Endothelial cell of umbilical vein (primary cell): ENCODE measurements at regions not wholly inside any gene's neighbourhood (a gene's known extent, or its start where the extent isn't known, plus 50 kb on each side); places are given as distances from the start of the nearest gene placed in this dataset.

Experiments used
- BruUV-seq: library from RNA; stranded (reverse); fragments of 400-500 nt; replicated peaks from 2 replicates; lab custom pipeline; 2021; lab: Mats Ljungman, UMichigan
- CTCF ChIA-PET: fragments of 300-600, 350-600 bp; sonication (Branson Sonifier 250); formaldehyde crosslinking; loops from one replicate; lab custom pipeline; 2021; ENCODE audit warnings: antibody characterized with exemption, inconsistent platforms; lab: Charles Lee
- POLR2A ChIA-PET: fragments of 300-600, 350-600 bp; sonication (Branson Sonifier 250); formaldehyde crosslinking; loops from one replicate; lab custom pipeline; 2021; ENCODE audit warnings: antibody characterized with exemption, inconsistent platforms; lab: Charles Lee
- DNase-seq: peaks from one replicate; pipeline ENCODE4 v3.0.0-alpha.2; 2011; ENCODE audit warnings: low read depth, low spot score
- FAIRE-seq: peaks from 2 replicates; lab custom pipeline; 2011; peaks lifted over from hg19 to GRCh38; lab: Jason Lieb, UNC
- H2AFZ ChIP-seq: 2 replicates; pipeline ENCODE4 v1.6.0; 2012; ENCODE audit warnings: low read depth, low read length, control low read depth, inconsistent platforms
- H3K27ac ChIP-seq: 2 replicates; pipeline ENCODE4 v1.5.1; 2011; ENCODE audit warnings: low read depth, mild to moderate bottlenecking, control low read depth, low read length, moderate library complexity; ENCODE audit not compliant: insufficient read depth
- H3K27me3 ChIP-seq, 2 experiments: 2 replicates each; pipeline versions ENCODE4 v1.6.0 to v1.6.1; 2011; ENCODE audit warnings: low read length in 2 of 2, mixed read lengths in 1 of 2; ENCODE audit not compliant: control insufficient read depth in 2 of 2, insufficient read depth in 2 of 2
- H3K36me3 ChIP-seq, 2 experiments: 2 replicates in 1 of 2; 3 replicates in 1 of 2; pipeline ENCODE4 v1.5.1; 2011; ENCODE audit warnings: low read length in 2 of 2, mild to moderate bottlenecking in 1 of 2, moderate library complexity in 1 of 2; ENCODE audit not compliant: control insufficient read depth in 2 of 2, insufficient read depth in 2 of 2; ENCODE audit errors: extremely low read depth in 1 of 2
- H3K4me1 ChIP-seq: 3 replicates; pipeline ENCODE4 v1.5.1; 2011; ENCODE audit warnings: mild to moderate bottlenecking, low read length; ENCODE audit not compliant: control insufficient read depth, insufficient read depth; ENCODE audit errors: extremely low read depth
- H3K4me2 ChIP-seq: 2 replicates; pipeline ENCODE4 v1.6.1; 2011; ENCODE audit warnings: low read length, control low read depth, mixed read lengths; ENCODE audit not compliant: insufficient read depth
- H3K4me3 ChIP-seq, 3 experiments: fragments of 200-600 bp in 1 of 3; sonication (generic), shearing (Covaris generic) in 1 of 3; replicated peaks in 1 of 3; 2 replicates each; pipeline ENCODE4 v1.5.1; 2011 to 2016; ENCODE audit warnings: control low read depth in 3 of 3, low read length in 3 of 3, mild to moderate bottlenecking in 2 of 3, inconsistent platforms in 1 of 3, low read depth in 1 of 3, moderate library complexity in 1 of 3; ENCODE audit not compliant: insufficient read depth in 1 of 3
- H3K79me2 ChIP-seq: 2 replicates; pipeline ENCODE4 v1.6.0; 2012; ENCODE audit warnings: low read length, inconsistent platforms; ENCODE audit not compliant: control insufficient read depth, insufficient read depth
- H3K9ac ChIP-seq: replicated peaks from 2 replicates; pipeline ENCODE3; 2011; ENCODE audit warnings: low read length, control low read depth; ENCODE audit not compliant: insufficient read depth; ENCODE audit errors: extremely low read depth
- H3K9me1 ChIP-seq: replicated peaks from 3 replicates; pipeline ENCODE4 v1.6.0; 2011; ENCODE audit warnings: mild to moderate bottlenecking, low read length; ENCODE audit not compliant: control insufficient read depth, insufficient read depth; ENCODE audit errors: extremely low read depth
- H3K9me3 ChIP-seq: replicated peaks from 2 replicates; pipeline ENCODE4 v1.5.1; 2012; ENCODE audit warnings: low read length, inconsistent platforms; ENCODE audit not compliant: control insufficient read depth, insufficient read depth
- H4K20me1 ChIP-seq: replicated peaks from 2 replicates; pipeline ENCODE3; 2011; ENCODE audit warnings: mild to moderate bottlenecking, low read length; ENCODE audit not compliant: control insufficient read depth, insufficient read depth; ENCODE audit errors: extremely low read depth
- CTCF ChIP-seq, 2 donors: IDR thresholded peaks; 1 replicate in 1 of 2; 2 replicates in 1 of 2; pipeline ENCODE4 v1.5.1; 2011; ENCODE audit warnings: low read length in 2 of 2, mild to moderate bottlenecking in 2 of 2, moderate library complexity in 2 of 2, control low read depth in 1 of 2, inconsistent platforms in 1 of 2, low read depth in 1 of 2; ENCODE audit not compliant: insufficient read depth in 1 of 2; ENCODE audit errors: extremely low read depth in 1 of 2
- FOS ChIP-seq: IDR thresholded peaks from 2 replicates; pipeline ENCODE4 v1.6.1; 2011; ENCODE audit warnings: mild to moderate bottlenecking, low read length, moderate library complexity, borderline replicate concordance; ENCODE audit not compliant: insufficient read depth
- JUN ChIP-seq: IDR thresholded peaks from 2 replicates; pipeline ENCODE4 v1.6.1; 2011; ENCODE audit warnings: borderline replicate concordance, low read depth; ENCODE audit not compliant: insufficient read length, insufficient read depth
- MAX ChIP-seq: IDR thresholded peaks from 2 replicates; pipeline ENCODE4 v1.6.1; 2011; ENCODE audit not compliant: insufficient read depth, insufficient read length
- MYC ChIP-seq: IDR thresholded peaks from one replicate; pipeline ENCODE4 v1.6.1; 2011; ENCODE audit warnings: mild to moderate bottlenecking, low read depth, low read length
- POLR2A ChIP-seq: IDR thresholded peaks from 2 replicates; pipeline ENCODE4 v1.6.1; 2012; ENCODE audit warnings: low read depth, mild to moderate bottlenecking, control low read depth, low read length
- POLR2AphosphoS5 ChIP-seq: IDR thresholded peaks from 2 replicates; pipeline ENCODE4 v1.6.1; 2012; ENCODE audit warnings: low read depth, mild to moderate bottlenecking, control low read depth, low read length, moderate library complexity; ENCODE audit not compliant: insufficient read depth
- dilution Hi-C: fragments of 300-500 bp; cut with MboI; formaldehyde crosslinking; loops from one replicate; pipeline ENCODE4 v1.15.0; 2019; ENCODE audit warnings: low sequenced_read_pairs; ENCODE audit not compliant: extremely low pct_ligation_motif_present
- intact Hi-C: fragments of 100-400 bp; cut with micrococcal nuclease; formaldehyde crosslinking; loops from one replicate; pipeline ENCODE4 v1.10.0; 2022

GRCh38 chr6:122007339-122007738 is 392.1 kb upstream of the HSF2 start:
- Histone ChIP-seq H3K9me3 (no peaks in the 10 kb centered on the region), H3K27me3 (no peaks in the 10 kb centered on the region), H3K79me2 (no peaks in the 10 kb centered on the region), H3K4me1 (no peaks in the 10 kb centered on the region), H2AFZ (no peak overlapping the region), H3K9ac (no peak overlapping the region), H4K20me1 (no peaks in the 10 kb centered on the region), H3K4me3 (no peak overlapping the region), H3K9me1 (no peaks in the 10 kb centered on the region), H3K4me2 (no peak overlapping the region), H3K36me3 (no peaks in the 10 kb centered on the region), H3K27ac (no peak overlapping the region)
- TF ChIP-seq POLR2AphosphoS5 (no peak), POLR2A (no peak), CTCF (IDR thresholded peaks at IDR 0.05; ENCODE audit: extremely low read depth in 1 of 2, insufficient read depth in 1 of 2, low read depth in 1 of 2, low read length in 2 of 2) (no peak), MYC (no peak), FOS (no peak), MAX (no peak), JUN (no peak)
- DNase-seq (no peak), FAIRE-seq (no peak)
- CTCF ChIA-PET, result no interaction called here
- no TSS peak for BruUV-seq
- POLR2A ChIA-PET, result no interaction called here
- intact Hi-C loops (no loop called here), dilution Hi-C loops (no loop called here)
